ENCODE measurements at regions not wholly inside any gene's neighbourhood (a gene's known extent, or its start where the extent isn't known, plus 50 kb on each side); places are given as distances from the start of the nearest gene placed in this dataset.

GRCh38 chr20:16982091-16982726, 234.1 kb downstream of the OTOR start:
- no peaks in the 10 kb centered on the region for H3K36me3 Mint-ChIP-seq (ENCODE audit: unreplicated experiment)
- H3K4me1 Mint-ChIP-seq (ENCODE audit: low read depth, unreplicated experiment), result no peaks in the 10 kb centered on the region
- H3K27ac Mint-ChIP-seq (ENCODE audit: unreplicated experiment), result no peak overlapping the region
- no peak for TF ChIP-seq CTCF (IDR thresholded peaks at IDR 0.05; ENCODE audit: partially characterized antibody, unreplicated experiment)
- H3K9me3 Mint-ChIP-seq (ENCODE audit: unreplicated experiment), result no peaks in the 10 kb centered on the region
- no peak for DNase-seq
- no peak overlapping the region for H3K4me3 Mint-ChIP-seq (ENCODE audit: unreplicated experiment)
- no peaks in the 10 kb centered on the region for H3K27me3 Mint-ChIP-seq (ENCODE audit: unreplicated experiment)

- H3K27me3 Mint-ChIP-seq (ENCODE audit: unreplicated experiment), result no peaks in the 10 kb centered on the region
- H3K27ac Mint-ChIP-seq (ENCODE audit: unreplicated experiment), result no peak overlapping the region
- no peak for TF ChIP-seq CTCF (IDR thresholded peaks at IDR 0.05; ENCODE audit: partially characterized antibody, unreplicated experiment)
- H3K36me3 Mint-ChIP-seq (ENCODE audit: unreplicated experiment), result no peaks in the 10 kb centered on the region
- H3K9me3 Mint-ChIP-seq (ENCODE audit: unreplicated experiment), result no peaks in the 10 kb centered on the region
- no peaks in the 10 kb centered on the region for H3K4me1 Mint-ChIP-seq (ENCODE audit: low read depth, unreplicated experiment)
- no peak overlapping the region for H3K4me3 Mint-ChIP-seq (ENCODE audit: unreplicated experiment)
- DNase-seq, result no peak
These were observed 236.3 kb downstream of the OTOR start for GRCh38 chr20:16984481-16984880.

- no peak for TF ChIP-seq CTCF (IDR thresholded peaks at IDR 0.05; ENCODE audit: partially characterized antibody, unreplicated experiment)
- Mint-ChIP-seq H3K4me1 (ENCODE audit: low read depth, unreplicated experiment) (no peaks in the 10 kb centered on the region), H3K27ac (ENCODE audit: unreplicated experiment) (no peak overlapping the region), H3K9me3 (ENCODE audit: unreplicated experiment) (no peaks in the 10 kb centered on the region), H3K27me3 (ENCODE audit: unreplicated experiment) (no peaks in the 10 kb centered on the region), H3K36me3 (ENCODE audit: unreplicated experiment) (no peaks in the 10 kb centered on the region), H3K4me3 (ENCODE audit: unreplicated experiment) (no peak overlapping the region)
- DNase-seq, result no peak
These were observed 223.5 kb upstream of the PCSK2 start for GRCh38 chr20:17003170-17003870.

- TF ChIP-seq CTCF (IDR thresholded peaks at IDR 0.05; ENCODE audit: partially characterized antibody, unreplicated experiment), result no peak
- Mint-ChIP-seq H3K27me3 (ENCODE audit: unreplicated experiment) (no peaks in the 10 kb centered on the region), H3K27ac (ENCODE audit: unreplicated experiment) (no peak overlapping the region), H3K36me3 (ENCODE audit: unreplicated experiment) (no peaks in the 10 kb centered on the region), H3K4me1 (ENCODE audit: low read depth, unreplicated experiment) (no peaks in the 10 kb centered on the region), H3K9me3 (ENCODE audit: unreplicated experiment) (no peaks in the 10 kb centered on the region), H3K4me3 (ENCODE audit: unreplicated experiment) (no peak overlapping the region)
- no peak for DNase-seq
These were observed 216.7 kb upstream of the PCSK2 start for GRCh38 chr20:17010181-17010580.

GRCh38 chr20:17012546-17013226, 214.2 kb upstream of the PCSK2 start:
- Mint-ChIP-seq H3K9me3 (ENCODE audit: unreplicated experiment) (no peaks in the 10 kb centered on the region), H3K36me3 (ENCODE audit: unreplicated experiment) (no peaks in the 10 kb centered on the region), H3K27me3 (ENCODE audit: unreplicated experiment) (no peaks in the 10 kb centered on the region)

More at GRCh38 chr20:17012546-17013226, 214.2 kb upstream of the PCSK2 start:
- Mint-ChIP-seq H3K27ac (ENCODE audit: unreplicated experiment) (no peak overlapping the region), H3K4me3 (ENCODE audit: unreplicated experiment) (no peak overlapping the region), H3K4me1 (ENCODE audit: low read depth, unreplicated experiment) (no peaks in the 10 kb centered on the region)
- TF ChIP-seq CTCF (IDR thresholded peaks at IDR 0.05; ENCODE audit: partially characterized antibody, unreplicated experiment), result no peak
- DNase-seq, result no peak
